Stomach (tissue), 4 donors: ENCODE measurements at regions not wholly inside any gene's neighbourhood (a gene's known extent, or its start where the extent isn't known, plus 50 kb on each side); places are given as distances from the start of the nearest gene placed in this dataset.

Experiments
- CTCF ChIP-seq, 7 experiments: fragments of 450-650 bp in 4 of 7; fragments of 200-600 bp in 3 of 7; sonication (generic) in 3 of 7; IDR thresholded peaks; one replicate each; pipeline ENCODE4 v1.5.1; 2016 to 2019; ENCODE audit warnings: antibody characterized with exemption in 7 of 7, control low read depth in 2 of 7, mild to moderate bottlenecking in 1 of 7
- POLR2A ChIP-seq, 4 donors: fragments of 450-650 bp; IDR thresholded peaks; one replicate each; pipeline ENCODE4 v1.6.1; 2016; ENCODE audit warnings: antibody characterized with exemption in 4 of 4, control low read depth in 2 of 4, mild to moderate bottlenecking in 1 of 4, moderate library complexity in 1 of 4

- TF ChIP-seq POLR2A (IDR thresholded peaks at IDR 0.05) (no peak), CTCF (IDR thresholded peaks at IDR 0.05) (no peak)
Observed at GRCh38 chr11:127966821-127967220, 620.5 kb downstream of the ETS1 start.
